HUES48 (cell line): ENCODE measurements at regions not wholly inside any gene's neighbourhood (a gene's known extent, or its start where the extent isn't known, plus 50 kb on each side); places are given as distances from the start of the nearest gene placed in this dataset.

ENCODE experiments used
- H3K27ac ChIP-seq: one replicate; pipeline ENCODE4 v1.7.0; 2013; ENCODE audit warnings: low read depth, low read length, inconsistent platforms
- H3K27me3 ChIP-seq: 2 replicates; pipeline ENCODE4 v1.6.1; 2013; ENCODE audit warnings: mild to moderate bottlenecking, low read length; ENCODE audit not compliant: control insufficient read depth, insufficient read depth
- H3K36me3 ChIP-seq: 2 replicates; pipeline ENCODE4 v1.6.1; 2013; ENCODE audit warnings: low read length; ENCODE audit not compliant: control insufficient read depth, insufficient read depth
- H3K4me1 ChIP-seq: 2 replicates; pipeline ENCODE4 v1.6.1; 2013; ENCODE audit warnings: mild to moderate bottlenecking, low read length; ENCODE audit not compliant: control insufficient read depth, insufficient read depth
- H3K4me3 ChIP-seq: 2 replicates; pipeline ENCODE4 v1.5.1; 2013; ENCODE audit warnings: mild to moderate bottlenecking, low read depth, low read length
- H3K9ac ChIP-seq: 2 replicates; pipeline ENCODE4 v1.6.1; 2013; ENCODE audit warnings: mild to moderate bottlenecking, low read depth, low read length, moderate library complexity
- H3K9me3 ChIP-seq: 2 replicates; pipeline ENCODE4 v1.6.1; 2013; ENCODE audit warnings: low read length; ENCODE audit not compliant: control insufficient read depth, insufficient read depth

- H3K4me1 ChIP-seq, result no peaks in the 10 kb centered on the region
- no peak overlapping the region for H3K9ac ChIP-seq
- no peak overlapping the region for H3K27ac ChIP-seq
- H3K36me3 ChIP-seq, result no peaks in the 10 kb centered on the region
- H3K9me3 ChIP-seq, result no peaks in the 10 kb centered on the region
- H3K4me3 ChIP-seq, result no peak overlapping the region
- H3K27me3 ChIP-seq, result no peaks in the 10 kb centered on the region
Measured at GRCh38 chr12:92563819-92564218, 139.0 kb upstream of the PLEKHG7 start.

DNA sequence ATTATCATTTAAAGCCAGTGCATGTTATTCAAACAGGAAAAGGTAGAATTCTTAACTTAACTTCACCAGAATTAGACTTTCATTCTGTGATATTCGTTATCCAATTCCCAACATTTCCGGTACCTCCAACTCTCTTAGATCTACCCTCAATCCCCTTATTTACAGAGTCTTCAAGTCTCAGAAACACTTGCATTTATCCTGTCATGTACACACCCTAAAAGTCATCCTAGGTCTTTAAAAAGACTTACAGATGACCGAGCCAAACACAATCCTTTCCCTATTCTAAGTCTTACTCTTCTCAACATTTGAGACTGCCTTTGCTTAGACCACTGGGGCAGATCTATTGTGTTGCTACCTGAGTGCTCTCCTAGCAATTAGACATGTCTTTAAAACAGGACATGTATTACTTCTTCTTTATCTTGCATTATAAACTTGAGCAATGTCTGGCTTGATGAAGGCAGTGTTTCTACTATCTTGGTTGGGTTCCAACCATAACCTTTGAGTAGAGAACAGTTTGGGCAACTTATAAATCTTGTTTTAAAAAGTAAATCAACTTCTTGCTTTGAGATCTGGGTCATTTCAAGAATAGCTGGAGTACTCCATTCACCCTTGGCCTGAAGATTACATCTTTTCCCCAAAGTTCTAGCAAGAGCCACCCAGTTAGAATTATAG lies 140.6 kb upstream of the PLEKHG7 start:
- H3K9me3 ChIP-seq, result no peaks in the 10 kb centered on the region
- no peak overlapping the region for H3K9ac ChIP-seq
- no peaks in the 10 kb centered on the region for H3K27me3 ChIP-seq
- H3K4me1 ChIP-seq, result no peaks in the 10 kb centered on the region
- H3K27ac ChIP-seq, result no peak overlapping the region
- H3K4me3 ChIP-seq, result no peak overlapping the region
- no peaks in the 10 kb centered on the region for H3K36me3 ChIP-seq

GRCh38 chr12:92561543-92561899 lies 141.3 kb upstream of the PLEKHG7 start:
- Histone ChIP-seq H3K27ac (no peak overlapping the region), H3K9me3 (no peaks in the 10 kb centered on the region), H3K36me3 (no peaks in the 10 kb centered on the region), H3K27me3 (no peaks in the 10 kb centered on the region), H3K4me1 (no peaks in the 10 kb centered on the region), H3K9ac (no peak overlapping the region), H3K4me3 (no peak overlapping the region)

DNA sequence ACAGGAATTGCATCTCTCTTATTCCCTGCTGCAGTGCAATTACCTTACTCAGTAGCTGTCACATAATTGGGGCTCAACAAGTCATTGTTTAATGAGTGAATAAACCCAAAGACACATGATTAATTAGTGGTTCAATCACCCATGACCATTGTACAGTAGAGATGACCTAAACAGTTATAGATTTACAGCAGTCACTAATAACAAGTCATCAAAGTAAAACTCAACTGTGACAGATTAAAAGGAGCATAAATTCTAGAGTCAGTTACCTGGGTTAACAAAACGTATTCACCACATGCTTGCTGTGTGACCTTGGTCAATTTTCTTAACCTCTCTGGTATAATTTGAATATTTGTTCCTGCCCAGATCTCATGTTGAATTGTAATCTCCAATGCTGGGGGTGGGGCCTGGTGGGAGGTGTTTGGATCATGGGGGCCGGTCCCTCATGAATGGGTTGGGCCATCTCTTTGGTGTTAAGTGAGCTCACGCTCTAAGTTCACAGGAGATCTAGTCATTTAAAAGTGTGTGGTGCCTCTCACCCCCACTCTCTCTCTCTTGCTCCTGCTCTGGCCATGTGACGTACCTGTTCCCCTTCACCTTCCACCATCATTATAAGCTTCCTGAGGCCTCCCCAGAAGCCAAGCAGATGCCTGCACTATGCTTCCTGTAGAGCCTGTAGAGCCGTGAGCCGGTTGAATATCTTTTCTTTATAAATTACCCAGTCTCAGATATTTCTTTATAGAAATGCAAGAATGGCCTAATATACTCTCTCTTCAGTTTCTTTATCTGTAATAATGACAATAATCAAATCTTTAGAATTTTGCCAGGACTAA lies 141.9 kb upstream of the PLEKHG7 start:
- Histone ChIP-seq H3K27ac (no peak overlapping the region), H3K4me1 (no peaks in the 10 kb centered on the region), H3K9me3 (no peaks in the 10 kb centered on the region), H3K4me3 (no peak overlapping the region), H3K36me3 (no peaks in the 10 kb centered on the region), H3K27me3 (no peaks in the 10 kb centered on the region), H3K9ac (no peak overlapping the region)

DNA sequence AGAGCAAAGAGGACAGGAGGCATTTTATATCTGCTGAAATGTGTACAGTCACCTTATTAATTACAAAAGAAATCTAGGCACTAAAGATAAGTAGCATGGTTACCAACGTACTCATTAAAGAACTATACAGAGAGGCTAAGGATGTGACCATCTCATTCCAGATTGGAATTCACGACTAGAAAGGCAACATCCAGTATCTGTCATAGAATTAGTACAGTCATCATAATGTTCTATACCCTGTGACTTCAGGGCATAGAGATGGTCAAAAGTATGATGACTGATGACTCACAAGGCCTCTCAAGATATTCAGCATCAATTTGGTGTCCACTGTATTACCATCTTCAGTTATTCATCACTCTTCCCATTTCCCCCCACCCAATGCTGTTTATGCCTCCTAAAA lies 144.0 kb upstream of the PLEKHG7 start:
- Histone ChIP-seq H3K27ac (no peak overlapping the region), H3K27me3 (no peaks in the 10 kb centered on the region), H3K9ac (no peak overlapping the region), H3K36me3 (no peaks in the 10 kb centered on the region), H3K9me3 (no peaks in the 10 kb centered on the region), H3K4me1 (no peaks in the 10 kb centered on the region), H3K4me3 (no peak overlapping the region)

- H3K9ac ChIP-seq, result no peak overlapping the region
- no peaks in the 10 kb centered on the region for H3K36me3 ChIP-seq
- H3K9me3 ChIP-seq, result no peaks in the 10 kb centered on the region
- H3K4me1 ChIP-seq, result no peaks in the 10 kb centered on the region
- no peak overlapping the region for H3K4me3 ChIP-seq
- no peak overlapping the region for H3K27ac ChIP-seq
- no peaks in the 10 kb centered on the region for H3K27me3 ChIP-seq
Measured at GRCh38 chr12:92558215-92558773, 144.5 kb upstream of the PLEKHG7 start.

DNA sequence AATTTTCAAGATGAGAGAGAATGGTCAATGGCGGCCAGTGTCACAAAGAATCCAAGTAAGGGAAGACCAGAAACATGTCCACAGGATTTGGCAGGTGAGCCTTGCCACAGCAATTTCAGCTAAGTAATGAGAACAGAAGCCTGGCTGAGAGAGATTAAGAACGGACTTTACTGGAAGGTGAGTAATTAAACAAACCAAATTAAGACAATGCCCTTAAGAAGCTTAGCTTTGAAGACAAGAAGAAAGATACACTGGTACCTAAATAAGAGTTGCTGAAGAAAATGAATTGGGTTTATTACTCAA lies 145.4 kb upstream of the PLEKHG7 start:
- no peak overlapping the region for H3K9ac ChIP-seq
- no peaks in the 10 kb centered on the region for H3K9me3 ChIP-seq
- no peaks in the 10 kb centered on the region for H3K36me3 ChIP-seq
- H3K27ac ChIP-seq, result no peak overlapping the region
- no peaks in the 10 kb centered on the region for H3K27me3 ChIP-seq
- H3K4me3 ChIP-seq, result no peak overlapping the region
- H3K4me1 ChIP-seq, result no peaks in the 10 kb centered on the region

- Histone ChIP-seq H3K9ac (no peak overlapping the region), H3K4me1 (no peaks in the 10 kb centered on the region), H3K9me3 (no peaks in the 10 kb centered on the region), H3K36me3 (no peaks in the 10 kb centered on the region), H3K4me3 (no peak overlapping the region), H3K27ac (no peak overlapping the region), H3K27me3 (no peaks in the 10 kb centered on the region)
Measured at GRCh38 chr12:92556637-92557421, 146.0 kb upstream of the PLEKHG7 start.

- Histone ChIP-seq H3K4me1 (no peaks in the 10 kb centered on the region), H3K27me3 (no peaks in the 10 kb centered on the region), H3K4me3 (no peak overlapping the region), H3K9me3 (no peaks in the 10 kb centered on the region), H3K36me3 (no peaks in the 10 kb centered on the region), H3K27ac (no peak overlapping the region), H3K9ac (no peak overlapping the region)
Measured at GRCh38 chr12:92556141-92556540, 146.6 kb upstream of the PLEKHG7 start.

DNA sequence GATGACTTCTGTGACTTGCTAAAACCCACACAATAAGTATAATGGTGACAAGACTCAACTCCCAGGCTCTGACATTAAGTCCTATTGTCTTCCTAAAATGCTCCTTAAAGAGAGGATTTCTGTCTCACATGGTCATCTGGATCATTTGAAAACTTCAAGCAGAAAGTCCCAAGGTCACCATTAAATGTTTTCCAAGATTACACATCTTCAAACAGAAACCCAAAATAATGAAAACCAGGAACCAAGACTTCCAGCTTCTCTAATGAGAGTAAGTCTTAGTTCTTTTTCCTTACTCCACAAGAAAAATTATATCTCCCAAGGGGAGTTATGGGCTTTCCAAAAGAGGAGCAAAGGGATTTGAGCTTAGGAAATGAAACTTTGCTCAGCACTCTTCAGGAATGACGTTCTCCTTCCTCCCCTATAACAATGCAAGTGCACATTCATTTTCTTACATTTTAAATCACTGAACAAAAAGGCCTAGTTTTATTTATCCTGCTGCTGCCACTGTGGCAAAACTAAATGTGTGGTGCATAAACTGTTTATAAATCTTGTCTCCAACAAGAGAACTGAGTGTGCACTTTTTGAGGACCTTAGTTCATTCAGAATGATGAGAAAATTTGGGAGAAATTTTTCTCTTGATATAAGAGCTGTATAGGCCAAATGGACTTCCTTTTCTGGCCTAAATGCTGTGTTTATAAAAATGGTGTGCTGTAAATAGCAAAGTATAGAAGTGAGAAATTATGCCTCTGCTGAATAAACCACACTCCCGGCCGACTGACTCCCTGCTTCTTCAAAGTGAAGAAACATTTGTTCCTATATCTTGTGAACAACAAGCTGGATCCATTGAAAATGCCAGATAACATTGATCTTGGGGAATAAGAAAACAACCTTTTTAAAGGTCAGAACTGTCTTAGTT lies 148.4 kb upstream of the PLEKHG7 start:
- no peak overlapping the region for H3K27ac ChIP-seq
- no peaks in the 10 kb centered on the region for H3K36me3 ChIP-seq
- no peak overlapping the region for H3K9ac ChIP-seq
- no peaks in the 10 kb centered on the region for H3K27me3 ChIP-seq
- no peak overlapping the region for H3K4me3 ChIP-seq
- no peaks in the 10 kb centered on the region for H3K9me3 ChIP-seq
- no peaks in the 10 kb centered on the region for H3K4me1 ChIP-seq
